Gastroesophageal sphincter (tissue), 3 donors: ENCODE measurements at regions not wholly inside any gene's neighbourhood (a gene's known extent, or its start where the extent isn't known, plus 50 kb on each side); places are given as distances from the start of the nearest gene placed in this dataset.
"Not testable (repeated sequence)": the region's sequence is repeated elsewhere in the genome, so short reads cannot be mapped to it uniquely, and the experiment has no call there.

Source experiments
- CTCF ChIP-seq, 4 experiments: fragments of 200-600 bp in 2 of 4; fragments of 450-650 bp in 2 of 4; sonication (generic) in 1 of 4; IDR thresholded peaks; one replicate each; pipeline ENCODE4 v1.5.1; 2017 to 2019; ENCODE audit warnings: antibody characterized with exemption in 4 of 4, mild to moderate bottlenecking in 2 of 4, moderate library complexity in 2 of 4
- EP300 ChIP-seq: sonication (generic); formaldehyde crosslinking; IDR thresholded peaks from one replicate; pipeline ENCODE4 v1.6.1; 2017; ENCODE audit warnings: antibody characterized with exemption, mild to moderate bottlenecking
- POLR2A ChIP-seq, 2 donors: fragments of 450-650 bp; IDR thresholded peaks; one replicate each; pipeline ENCODE4 v1.6.1; 2017; ENCODE audit warnings: antibody characterized with exemption in 2 of 2, mild to moderate bottlenecking in 2 of 2, moderate library complexity in 1 of 2
- POLR2AphosphoS5 ChIP-seq: sonication (generic); formaldehyde crosslinking; IDR thresholded peaks from one replicate; pipeline ENCODE4 v1.6.1; 2017; ENCODE audit warnings: antibody characterized with exemption

- not testable (repeated sequence) for TF ChIP-seq POLR2AphosphoS5; CTCF (IDR thresholded peaks at IDR 0.05); POLR2A (IDR thresholded peaks at IDR 0.05); EP300
Observed at GRCh38 chr7:115310316-115310715, 388.4 kb downstream of the MDFIC start.
